HEK293 (cell line): ENCODE measurements at regions not wholly inside any gene's neighbourhood (a gene's known extent, or its start where the extent isn't known, plus 50 kb on each side); places are given as distances from the start of the nearest gene placed in this dataset.

Experiments used
- CTCF ChIA-PET: fragments of 350-600 bp; formaldehyde crosslinking; extraction: SDS; loops from one replicate; lab custom pipeline; 2021; ENCODE audit warnings: antibody characterized with exemption; lab: Yijun Ruan, JAX
- POLR2A ChIA-PET: fragments of 300-600 bp; formaldehyde crosslinking; extraction: SDS; loops from one replicate; lab custom pipeline; 2020; ENCODE audit warnings: antibody characterized with exemption, inconsistent platforms; lab: Yijun Ruan, JAX
- H3K27ac ChIP-seq: fragments of 200-500 bp; sonication (Bioruptor generic); 2 replicates; pipeline ENCODE4 v1.5.1; 2014; ENCODE audit warnings: low read depth, low read length, control low read depth, inconsistent platforms; ENCODE audit errors: extremely low read depth
- H3K36me3 ChIP-seq, 2 experiments: fragments of 200-500 bp in 1 of 2; sonication (Bioruptor generic) in 1 of 2; 1 replicate in 1 of 2; 2 replicates in 1 of 2; pipeline ENCODE4 v1.5.1; 2014 to 2017; ENCODE audit warnings: inconsistent platforms in 2 of 2, low read length in 2 of 2; ENCODE audit not compliant: control insufficient read depth in 2 of 2, insufficient read depth in 1 of 2
- H3K4me1 ChIP-seq: fragments of 200-500 bp; sonication (Bioruptor generic); 2 replicates; pipeline ENCODE4 v1.5.1; 2014; ENCODE audit warnings: mild to moderate bottlenecking, low read length, inconsistent platforms; ENCODE audit not compliant: control insufficient read depth, insufficient read depth
- H3K4me3 ChIP-seq: 2 replicates; pipeline ENCODE4 v1.5.1; 2011; ENCODE audit warnings: low read depth, mild to moderate bottlenecking, control low read depth, low read length, moderate library complexity
- H3K9me3 ChIP-seq: fragments of 200-500 bp; sonication (Bioruptor generic); 2 replicates; pipeline ENCODE4 v1.5.1; 2014; ENCODE audit warnings: low read depth, low read length, inconsistent platforms; ENCODE audit not compliant: control insufficient read depth, insufficient read depth
- KLF1 ChIP-seq: fragments of 450-650 bp; formaldehyde crosslinking; IDR thresholded peaks from 2 replicates; pipeline ENCODE4 v1.5.1; 2016; ENCODE audit warnings: missing biosample characterization, missing genetic modification characterization
- OSR2 ChIP-seq: fragments of 450-650 bp; formaldehyde crosslinking; IDR thresholded peaks from 2 replicates; pipeline ENCODE4 v1.5.1; 2016; ENCODE audit warnings: missing biosample characterization, missing genetic modification characterization
- SALL2 ChIP-seq: fragments of 450-650 bp; formaldehyde crosslinking; IDR thresholded peaks from 2 replicates; pipeline ENCODE4 v1.5.0; 2017; ENCODE audit warnings: missing biosample characterization, mild to moderate bottlenecking, missing genetic modification characterization, borderline replicate concordance
- ZNF169 ChIP-seq: fragments of 450-650 bp; formaldehyde crosslinking; IDR thresholded peaks from 2 replicates; pipeline ENCODE4 v1.5.1; 2016; ENCODE audit warnings: missing biosample characterization, missing genetic modification characterization
- ZNF292 ChIP-seq: fragments of 450-650 bp; formaldehyde crosslinking; IDR thresholded peaks from 2 replicates; pipeline ENCODE4 v1.5.1; 2016; ENCODE audit warnings: low read depth, missing biosample characterization, missing genetic modification characterization, borderline replicate concordance
- ZNF311 ChIP-seq: fragments of 450-650 bp; formaldehyde crosslinking; IDR thresholded peaks from 2 replicates; pipeline ENCODE4 v1.5.1; 2017; ENCODE audit warnings: missing biosample characterization, missing genetic modification characterization, borderline replicate concordance
- TF ChIP-seq, protein P1 (sequence below): fragments of 450-650 bp; formaldehyde crosslinking; IDR thresholded peaks from 2 replicates; pipeline ENCODE4 v1.5.1; 2017; ENCODE audit warnings: missing biosample characterization, missing genetic modification characterization
- TF ChIP-seq, protein P2 (sequence below): fragments of 450-650 bp; formaldehyde crosslinking; IDR thresholded peaks from 2 replicates; pipeline ENCODE4 v1.5.1; 2017; ENCODE audit warnings: missing biosample characterization, missing genetic modification characterization
- TF ChIP-seq, protein P3 (sequence below): fragments of 450-650 bp; formaldehyde crosslinking; IDR thresholded peaks from 2 replicates; pipeline ENCODE4 v1.5.1; 2016; ENCODE audit warnings: missing biosample characterization, missing genetic modification characterization
- TF ChIP-seq, protein P4 (sequence below): fragments of 450-650 bp; formaldehyde crosslinking; optimal IDR thresholded peaks from 2 replicates; pipeline ENCODE3; 2016; ENCODE audit warnings: missing biosample characterization, mild to moderate bottlenecking, missing genetic modification characterization
- TF ChIP-seq, protein P5 (sequence below): fragments of 450-650 bp; formaldehyde crosslinking; IDR thresholded peaks from 2 replicates; pipeline ENCODE4 v1.5.1; 2016; ENCODE audit warnings: missing biosample characterization, missing genetic modification characterization

DNA sequence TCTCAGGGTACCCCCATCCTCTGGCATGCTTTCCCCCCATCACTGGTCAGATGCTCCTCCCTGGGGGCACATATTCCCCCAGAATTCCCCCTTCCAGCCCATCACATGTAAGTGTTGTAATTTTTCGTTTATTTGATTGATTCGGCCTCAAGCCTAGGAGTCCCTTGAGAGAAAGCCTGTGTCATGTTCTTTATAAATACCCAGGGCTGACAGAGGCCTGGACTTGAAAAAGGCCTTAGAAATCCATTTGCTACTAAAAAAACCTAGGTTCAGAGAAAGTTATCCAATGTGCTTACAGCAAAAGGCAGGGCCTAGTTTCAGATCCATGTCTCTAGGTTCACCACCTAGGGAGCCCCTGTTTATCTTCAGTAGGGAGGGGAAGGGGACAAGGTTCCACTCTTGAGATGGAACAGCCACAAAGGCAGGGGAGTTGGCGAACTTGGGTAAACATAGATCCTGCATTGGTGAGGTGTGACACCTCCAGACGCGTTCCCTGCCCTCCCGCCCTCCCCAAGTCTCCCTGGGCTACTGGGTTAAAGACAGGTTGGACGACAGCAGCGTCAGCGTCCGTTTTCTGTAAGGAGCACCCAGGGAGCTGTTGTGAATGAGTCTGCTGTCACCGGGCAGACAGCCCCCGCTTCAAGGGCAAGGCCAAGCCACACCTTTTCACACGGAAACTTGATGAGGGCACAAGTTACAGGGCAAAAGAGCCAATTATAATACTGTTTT, 147.8 kb downstream of the EN1 start:
- no peaks in the 10 kb centered on the region for H3K9me3 ChIP-seq
- no peak overlapping the region for H3K4me3 ChIP-seq
- H3K27ac ChIP-seq = no peak overlapping the region
- POLR2A ChIA-PET = no interaction called here
- TF ChIP-seq, protein P1, sequence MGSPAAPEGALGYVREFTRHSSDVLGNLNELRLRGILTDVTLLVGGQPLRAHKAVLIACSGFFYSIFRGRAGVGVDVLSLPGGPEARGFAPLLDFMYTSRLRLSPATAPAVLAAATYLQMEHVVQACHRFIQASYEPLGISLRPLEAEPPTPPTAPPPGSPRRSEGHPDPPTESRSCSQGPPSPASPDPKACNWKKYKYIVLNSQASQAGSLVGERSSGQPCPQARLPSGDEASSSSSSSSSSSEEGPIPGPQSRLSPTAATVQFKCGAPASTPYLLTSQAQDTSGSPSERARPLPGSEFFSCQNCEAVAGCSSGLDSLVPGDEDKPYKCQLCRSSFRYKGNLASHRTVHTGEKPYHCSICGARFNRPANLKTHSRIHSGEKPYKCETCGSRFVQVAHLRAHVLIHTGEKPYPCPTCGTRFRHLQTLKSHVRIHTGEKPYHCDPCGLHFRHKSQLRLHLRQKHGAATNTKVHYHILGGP (tag by site-specific recombination) = no peak
- TF ChIP-seq, protein P2, sequence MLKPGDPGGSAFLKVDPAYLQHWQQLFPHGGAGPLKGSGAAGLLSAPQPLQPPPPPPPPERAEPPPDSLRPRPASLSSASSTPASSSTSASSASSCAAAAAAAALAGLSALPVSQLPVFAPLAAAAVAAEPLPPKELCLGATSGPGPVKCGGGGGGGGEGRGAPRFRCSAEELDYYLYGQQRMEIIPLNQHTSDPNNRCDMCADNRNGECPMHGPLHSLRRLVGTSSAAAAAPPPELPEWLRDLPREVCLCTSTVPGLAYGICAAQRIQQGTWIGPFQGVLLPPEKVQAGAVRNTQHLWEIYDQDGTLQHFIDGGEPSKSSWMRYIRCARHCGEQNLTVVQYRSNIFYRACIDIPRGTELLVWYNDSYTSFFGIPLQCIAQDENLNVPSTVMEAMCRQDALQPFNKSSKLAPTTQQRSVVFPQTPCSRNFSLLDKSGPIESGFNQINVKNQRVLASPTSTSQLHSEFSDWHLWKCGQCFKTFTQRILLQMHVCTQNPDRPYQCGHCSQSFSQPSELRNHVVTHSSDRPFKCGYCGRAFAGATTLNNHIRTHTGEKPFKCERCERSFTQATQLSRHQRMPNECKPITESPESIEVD = no peak
- TF ChIP-seq, protein P3, sequence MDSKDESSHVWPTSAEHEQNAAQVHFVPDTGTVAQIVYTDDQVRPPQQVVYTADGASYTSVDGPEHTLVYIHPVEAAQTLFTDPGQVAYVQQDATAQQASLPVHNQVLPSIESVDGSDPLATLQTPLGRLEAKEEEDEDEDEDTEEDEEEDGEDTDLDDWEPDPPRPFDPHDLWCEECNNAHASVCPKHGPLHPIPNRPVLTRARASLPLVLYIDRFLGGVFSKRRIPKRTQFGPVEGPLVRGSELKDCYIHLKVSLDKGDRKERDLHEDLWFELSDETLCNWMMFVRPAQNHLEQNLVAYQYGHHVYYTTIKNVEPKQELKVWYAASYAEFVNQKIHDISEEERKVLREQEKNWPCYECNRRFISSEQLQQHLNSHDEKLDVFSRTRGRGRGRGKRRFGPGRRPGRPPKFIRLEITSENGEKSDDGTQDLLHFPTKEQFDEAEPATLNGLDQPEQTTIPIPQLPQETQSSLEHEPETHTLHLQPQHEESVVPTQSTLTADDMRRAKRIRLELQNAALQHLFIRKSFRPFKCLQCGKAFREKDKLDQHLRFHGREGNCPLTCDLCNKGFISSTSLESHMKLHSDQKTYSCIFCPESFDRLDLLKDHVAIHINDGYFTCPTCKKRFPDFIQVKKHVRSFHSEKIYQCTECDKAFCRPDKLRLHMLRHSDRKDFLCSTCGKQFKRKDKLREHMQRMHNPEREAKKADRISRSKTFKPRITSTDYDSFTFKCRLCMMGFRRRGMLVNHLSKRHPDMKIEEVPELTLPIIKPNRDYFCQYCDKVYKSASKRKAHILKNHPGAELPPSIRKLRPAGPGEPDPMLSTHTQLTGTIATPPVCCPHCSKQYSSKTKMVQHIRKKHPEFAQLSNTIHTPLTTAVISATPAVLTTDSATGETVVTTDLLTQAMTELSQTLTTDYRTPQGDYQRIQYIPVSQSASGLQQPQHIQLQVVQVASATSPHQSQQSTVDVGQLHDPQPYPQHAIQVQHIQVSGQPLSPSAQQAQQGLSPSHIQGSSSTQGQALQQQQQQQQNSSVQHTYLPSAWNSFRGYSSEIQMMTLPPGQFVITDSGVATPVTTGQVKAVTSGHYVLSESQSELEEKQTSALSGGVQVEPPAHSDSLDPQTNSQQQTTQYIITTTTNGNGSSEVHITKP = no peak
- no peak for TF ChIP-seq OSR2 (tag by site-specific recombination)
- no peak for TF ChIP-seq ZNF311 (tag by site-specific recombination)
- H3K36me3 ChIP-seq = no peaks in the 10 kb centered on the region
- CTCF ChIA-PET = interaction anchor here (1.1 kb wide), 1 partner anchor 207 kb away, joined by 3 read pairs; no protein-coding TSS in a partner anchor
- peaks cover 5% of the 10 kb centered on the region; the same call in 1 of the 2 replicates for H3K4me1 ChIP-seq

DNA sequence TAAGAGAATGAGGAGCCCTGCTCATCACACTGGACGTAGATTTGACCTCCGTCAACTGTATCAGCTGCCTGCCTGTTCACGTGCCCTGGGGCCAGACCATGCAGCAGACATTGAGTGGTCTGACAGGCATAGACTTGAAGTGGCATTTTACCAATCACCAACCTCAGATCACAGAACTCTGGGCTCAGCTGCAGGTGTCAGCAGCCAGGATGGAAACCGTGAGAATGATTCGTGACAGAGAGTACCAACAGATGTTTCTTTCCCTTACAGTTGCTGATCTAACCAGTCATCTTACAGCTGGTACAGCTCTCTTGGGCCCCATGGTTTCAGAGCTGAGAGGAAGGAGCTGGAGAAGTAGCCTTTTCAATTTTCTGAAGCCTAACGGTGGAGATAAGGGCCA, 148.9 kb downstream of the EN1 start:
- ChIA-PET CTCF (interaction anchor here (0.6 to 1.1 kb wide), 2 partner anchors 49 to 206 kb away, joined by 3 read pairs; no protein-coding TSS in a partner anchor), POLR2A (no interaction called here)
- Histone ChIP-seq H3K4me1 (peaks cover 5% of the 10 kb centered on the region; the same call in 1 of the 2 replicates), H3K4me3 (no peak overlapping the region), H3K9me3 (no peaks in the 10 kb centered on the region), H3K27ac (no peak overlapping the region), H3K36me3 (no peaks in the 10 kb centered on the region)
- TF ChIP-seq, protein P4, sequence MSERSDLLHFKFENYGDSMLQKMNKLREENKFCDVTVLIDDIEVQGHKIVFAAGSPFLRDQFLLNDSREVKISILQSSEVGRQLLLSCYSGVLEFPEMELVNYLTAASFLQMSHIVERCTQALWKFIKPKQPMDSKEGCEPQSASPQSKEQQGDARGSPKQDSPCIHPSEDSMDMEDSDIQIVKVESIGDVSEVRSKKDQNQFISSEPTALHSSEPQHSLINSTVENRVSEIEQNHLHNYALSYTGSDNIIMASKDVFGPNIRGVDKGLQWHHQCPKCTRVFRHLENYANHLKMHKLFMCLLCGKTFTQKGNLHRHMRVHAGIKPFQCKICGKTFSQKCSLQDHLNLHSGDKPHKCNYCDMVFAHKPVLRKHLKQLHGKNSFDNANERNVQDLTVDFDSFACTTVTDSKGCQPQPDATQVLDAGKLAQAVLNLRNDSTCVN (tag by site-specific recombination) = no peak
- TF ChIP-seq KLF1 (no peak), SALL2 (tag by site-specific recombination) (no peak), ZNF292 (tag by site-specific recombination) (no peak), ZNF169 (tag by site-specific recombination) (no peak)
- TF ChIP-seq, protein P5, sequence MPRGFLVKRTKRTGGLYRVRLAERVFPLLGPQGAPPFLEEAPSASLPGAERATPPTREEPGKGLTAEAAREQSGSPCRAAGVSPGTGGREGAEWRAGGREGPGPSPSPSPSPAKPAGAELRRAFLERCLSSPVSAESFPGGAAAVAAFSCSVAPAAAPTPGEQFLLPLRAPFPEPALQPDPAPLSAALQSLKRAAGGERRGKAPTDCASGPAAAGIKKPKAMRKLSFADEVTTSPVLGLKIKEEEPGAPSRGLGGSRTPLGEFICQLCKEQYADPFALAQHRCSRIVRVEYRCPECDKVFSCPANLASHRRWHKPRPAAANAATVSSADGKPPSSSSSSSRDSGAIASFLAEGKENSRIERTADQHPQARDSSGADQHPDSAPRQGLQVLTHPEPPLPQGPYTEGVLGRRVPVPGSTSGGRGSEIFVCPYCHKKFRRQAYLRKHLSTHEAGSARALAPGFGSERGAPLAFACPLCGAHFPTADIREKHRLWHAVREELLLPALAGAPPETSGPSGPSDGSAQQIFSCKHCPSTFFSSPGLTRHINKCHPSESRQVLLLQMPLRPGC (tag by site-specific recombination) = no peak
